Globus pallidus (tissue), 1 donor: ENCODE measurements at regions not wholly inside any gene's neighbourhood (a gene's known extent, or its start where the extent isn't known, plus 50 kb on each side); places are given as distances from the start of the nearest gene placed in this dataset.

Experiments
- DNase-seq: peaks from one replicate; pipeline ENCODE4 v3.0.0-alpha.2; 2015; ENCODE audit warnings: low spot score

- DNase-seq, result no peak
These were observed 54.3 kb upstream of the RGPD4 start for GRCh38 chr2:107772353-107772752.

GRCh38 chr2:107775211-107775610 is 51.5 kb upstream of the RGPD4 start:
- DNase-seq, result no peak

GRCh38 chr2:107775791-107776190 is 50.9 kb upstream of the RGPD4 start:
- no peak for DNase-seq

- DNase-seq, result no peak
These were observed 50.3 kb upstream of the RGPD4 start for GRCh38 chr2:107776362-107776761.
